NCI-H2196 (cell line): ENCODE measurements at regions not wholly inside any gene's neighbourhood (a gene's known extent, or its start where the extent isn't known, plus 50 kb on each side); places are given as distances from the start of the nearest gene placed in this dataset.

Experiments
- DNase-seq: peaks from one replicate; lab custom pipeline; 2025; ENCODE audit not compliant: unreplicated experiment; lab: John Stamatoyannopoulos, UW

DNA sequence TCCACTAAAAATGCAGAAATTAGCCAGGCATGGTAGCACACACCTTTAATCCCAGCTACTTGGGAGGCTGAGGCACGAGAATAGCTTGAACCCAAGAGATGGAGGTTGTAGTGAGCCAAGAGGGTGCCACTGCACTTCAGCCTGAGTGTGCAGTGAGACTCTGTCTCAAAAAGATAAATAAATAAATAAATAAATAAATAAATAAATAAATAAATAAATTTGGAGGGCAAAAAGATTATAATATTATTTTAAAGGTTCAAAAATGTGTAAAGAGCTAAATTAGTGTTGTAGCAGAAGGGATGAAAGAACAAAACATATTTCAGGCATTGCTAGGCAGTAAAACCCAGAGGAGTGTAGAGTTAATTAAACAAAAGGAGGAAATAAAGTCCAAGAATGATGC lies 1136.4 kb upstream of the CDH2 start:
- no peak for DNase-seq

GRCh38 chr18:29311580-29311979 lies 1134.7 kb upstream of the CDH2 start:
- no peak for DNase-seq

GRCh38 chr18:29309366-29309765 lies 1132.4 kb upstream of the CDH2 start:
- no peak for DNase-seq

DNA sequence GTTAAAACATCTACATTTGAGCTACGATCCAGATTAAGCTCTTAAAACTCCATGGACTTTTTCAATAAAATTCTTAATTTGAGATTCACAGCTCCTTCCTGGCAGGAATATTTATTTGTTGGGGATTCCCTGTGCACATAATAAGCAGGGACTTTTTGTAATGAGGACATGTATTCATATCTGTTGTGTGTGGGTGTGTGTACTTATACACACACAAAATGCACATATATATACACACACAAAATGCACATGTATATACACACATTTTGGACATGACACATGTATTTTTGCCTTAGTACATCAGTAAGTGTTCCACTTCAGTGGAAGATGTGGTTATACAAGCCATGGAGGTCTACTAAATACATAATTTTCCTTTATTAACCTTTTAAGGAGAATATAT lies 1131.1 kb upstream of the CDH2 start:
- no peak for DNase-seq

DNA sequence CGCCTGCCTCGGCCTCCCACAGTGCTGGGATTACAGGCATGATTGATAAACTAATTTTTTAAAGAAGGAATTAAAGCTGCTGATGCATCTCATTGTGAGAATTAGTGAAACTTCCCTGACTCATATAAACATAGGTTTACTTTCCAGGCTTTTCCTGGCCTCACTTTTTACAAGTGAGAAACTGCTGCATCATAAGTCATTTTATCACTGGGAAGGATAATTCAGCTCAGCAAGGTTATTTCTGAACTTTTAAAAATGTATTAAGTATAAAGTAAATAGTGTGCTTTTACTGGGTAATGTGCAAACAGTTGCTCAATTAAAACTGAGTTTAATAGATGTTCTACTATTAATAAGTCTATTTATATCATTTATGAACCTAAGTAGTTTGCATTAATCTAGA lies 1130.3 kb upstream of the CDH2 start:
- DNase-seq, result no peak

- DNase-seq, result no peak
Measured at GRCh38 chr18:29305516-29305915, 1128.6 kb upstream of the CDH2 start.

GRCh38 chr18:29301048-29301447 lies 1124.1 kb upstream of the CDH2 start:
- DNase-seq, result no peak

GRCh38 chr18:29285471-29285870 lies 1108.5 kb upstream of the CDH2 start:
- DNase-seq, result no peak

- DNase-seq, result no peak
Measured at GRCh38 chr18:29271501-29271900, 1094.6 kb upstream of the CDH2 start.

DNA sequence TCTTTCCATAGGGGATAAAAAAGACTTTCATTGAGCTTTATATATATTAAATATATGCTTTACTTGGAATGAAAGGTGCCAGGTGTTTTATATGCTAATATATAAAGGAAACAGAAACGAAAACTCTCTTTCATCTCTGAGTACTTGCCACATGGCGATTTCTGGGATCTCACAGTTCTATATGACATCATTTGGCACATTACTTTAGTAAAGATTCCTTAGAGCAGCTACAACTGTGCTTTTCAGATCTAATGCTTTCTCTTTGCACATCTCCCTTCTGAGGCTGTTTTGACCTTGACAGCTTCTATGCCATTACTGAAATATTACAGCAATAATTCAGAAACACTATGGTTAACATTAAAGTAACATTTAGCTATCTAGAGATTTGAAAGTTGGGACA lies 1082.9 kb upstream of the CDH2 start:
- DNase-seq, result no peak

GRCh38 chr18:29254123-29254522 lies 1077.2 kb upstream of the CDH2 start:
- DNase-seq, result no peak

- no peak for DNase-seq
Measured at GRCh38 chr18:29251681-29252080, 1074.8 kb upstream of the CDH2 start.

- DNase-seq, result no peak
Measured at GRCh38 chr18:29250843-29251242, 1073.9 kb upstream of the CDH2 start.

GRCh38 chr18:29250259-29250658 lies 1073.3 kb upstream of the CDH2 start:
- DNase-seq, result no peak

DNA sequence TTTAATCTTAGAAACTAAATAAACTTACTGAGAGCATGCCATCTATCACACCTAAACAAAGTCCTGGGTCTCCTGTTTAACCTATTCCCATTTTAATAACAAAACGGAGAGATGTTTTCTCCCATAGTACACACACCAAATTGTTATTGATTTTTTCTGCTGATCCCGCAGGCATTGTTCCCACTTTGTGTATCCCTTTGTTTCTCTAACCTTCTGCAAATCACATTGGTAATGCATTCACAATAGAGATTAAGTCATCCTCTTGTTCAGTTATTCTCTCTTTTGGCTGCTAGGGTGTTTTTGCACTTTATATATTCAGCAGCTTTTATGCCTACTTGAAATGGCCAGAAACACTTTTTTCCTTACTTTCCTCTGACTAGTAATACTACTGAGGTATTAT lies 1071.9 kb upstream of the CDH2 start:
- no peak for DNase-seq

GRCh38 chr18:29241199-29241598 lies 1064.3 kb upstream of the CDH2 start:
- DNase-seq, result no peak

DNA sequence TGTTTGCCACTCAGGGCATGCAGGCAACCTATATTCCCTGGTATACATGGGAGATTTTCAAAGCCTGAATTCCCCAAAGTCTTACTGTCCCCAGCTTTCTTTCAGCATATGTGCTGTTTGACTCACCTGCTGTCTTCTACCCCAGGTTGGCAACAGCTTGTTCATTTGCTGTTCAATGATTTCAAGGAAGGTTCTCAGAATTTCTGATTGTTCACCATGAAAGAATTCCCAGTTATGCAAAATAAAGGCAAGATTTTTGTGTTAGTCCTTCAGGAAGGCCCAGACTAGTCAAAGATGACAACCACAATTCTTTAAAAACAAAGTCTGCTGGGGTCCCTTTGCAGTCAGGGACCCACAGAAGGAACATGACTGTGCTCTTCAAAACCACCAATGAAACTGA lies 1057.8 kb upstream of the CDH2 start:
- no peak for DNase-seq

GRCh38 chr18:29226213-29226612 lies 1049.3 kb upstream of the CDH2 start:
- no peak for DNase-seq

DNA sequence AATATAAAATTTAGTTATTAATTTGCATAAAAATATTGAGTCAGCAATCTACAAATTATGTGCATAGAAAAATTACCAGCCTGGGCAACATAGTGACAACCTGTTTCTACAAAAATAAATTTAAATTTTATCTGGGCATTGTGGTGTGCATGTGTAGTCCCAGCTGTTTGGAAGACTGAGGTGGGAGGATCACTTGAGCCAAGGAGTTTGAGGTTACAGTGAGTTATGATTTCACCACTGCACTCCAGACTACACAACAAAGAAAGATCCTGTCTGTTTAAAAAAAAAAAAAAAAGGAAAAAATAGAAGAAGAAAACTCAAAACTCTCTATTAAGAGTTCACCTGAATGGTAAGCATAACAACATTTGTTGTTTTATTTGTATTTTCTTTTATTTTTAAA lies 1048.4 kb upstream of the CDH2 start:
- no peak for DNase-seq

GRCh38 chr18:29218091-29218490 lies 1041.2 kb upstream of the CDH2 start:
- DNase-seq, result no peak

- no peak for DNase-seq
Measured at GRCh38 chr18:29217124-29217915, 1040.4 kb upstream of the CDH2 start.

- no peak for DNase-seq
Measured at GRCh38 chr18:29198834-29199233, 1021.9 kb upstream of the CDH2 start.

DNA sequence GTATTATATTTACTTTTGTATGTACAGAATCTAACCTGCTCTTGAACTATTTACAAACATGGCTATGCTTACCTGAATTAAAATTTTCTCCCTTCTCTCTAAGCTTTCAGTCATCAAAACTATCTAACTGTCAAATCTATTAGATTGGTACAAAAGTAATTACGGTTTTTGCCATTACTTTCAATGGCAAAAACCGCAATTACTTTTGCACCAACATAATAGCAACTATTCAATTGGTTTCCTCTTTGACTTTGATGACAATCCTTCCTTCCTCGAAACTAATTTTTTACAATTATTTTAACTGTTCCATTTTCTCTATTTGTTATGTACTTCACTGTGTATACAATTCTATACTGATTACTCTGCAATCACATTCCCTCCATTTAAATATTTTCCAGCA lies 1019.4 kb upstream of the CDH2 start:
- DNase-seq, result no peak
